A549 (cell line): ENCODE measurements at regions not wholly inside any gene's neighbourhood (a gene's known extent, or its start where the extent isn't known, plus 50 kb on each side); places are given as distances from the start of the nearest gene placed in this dataset.

Source experiments
- ATAC-seq, 2 experiments: fragments of 200-7000 bp in 1 of 2; fragments of >200 bp in 1 of 2; cut with Nextera tagmentation in 1 of 2; cut with Tn5 transposase in 1 of 2; 3 replicates each; pipeline versions ENCODE4 v1.8.0 to v1.9.1; 2018 to 2020; ENCODE audit warnings: mild to moderate bottlenecking in 1 of 2, moderate library complexity in 1 of 2
- CTCF ChIA-PET: fragments of 300-600 bp; sonication (Branson Sonifier 250); formaldehyde crosslinking; extraction: SDS; loops from one replicate; lab custom pipeline; 2021; ENCODE audit warnings: antibody characterized with exemption, inconsistent platforms; lab: Yijun Ruan, JAX
- POLR2A ChIA-PET: fragments of 350-600 bp; formaldehyde crosslinking; extraction: SDS; loops from one replicate; lab custom pipeline; 2021; ENCODE audit warnings: antibody characterized with exemption, inconsistent platforms; lab: Yijun Ruan, JAX
- DNase-seq, 2 experiments: peaks; one replicate each; pipeline versions ENCODE4 v3.0.0 to v3.0.0-alpha.2; 2011 to 2016; ENCODE audit warnings: low read depth in 1 of 2, low spot score in 1 of 2
- FAIRE-seq: peaks from 2 replicates; lab custom pipeline; 2011; peaks lifted over from hg19 to GRCh38; lab: Jason Lieb, UNC
- H3K27ac ChIP-seq, 2 experiments: fragments of >200 bp; sonication (Bioruptor Twin); formaldehyde crosslinking; 3 replicates each; pipeline ENCODE4 v1.5.1; 2016 to 2017
- H3K4me1 ChIP-seq: fragments of >200 bp; sonication (Bioruptor Twin); formaldehyde crosslinking; 3 replicates; pipeline ENCODE4 v1.6.1; 2016
- H3K4me2 ChIP-seq: fragments of >200 bp; sonication (Bioruptor Twin); formaldehyde crosslinking; 3 replicates; pipeline ENCODE4 v1.6.1; 2016
- H3K4me3 ChIP-seq: fragments of >200 bp; sonication (Bioruptor Twin); formaldehyde crosslinking; 3 replicates; pipeline ENCODE4 v1.5.1; 2016
- H3K9me3 ChIP-seq: fragments of >200 bp; sonication (Bioruptor Twin); formaldehyde crosslinking; 3 replicates; pipeline ENCODE4 v1.6.1; 2016
- ATOH8 ChIP-seq: fragments of 250-450 bp; sonication (Bioruptor Pico); IDR thresholded peaks from 2 replicates; pipeline ENCODE4 v1.5.0; 2020; ENCODE audit warnings: low read depth, mild to moderate bottlenecking, moderate library complexity
- BCL3 ChIP-seq: fragments of >200 bp; sonication (Bioruptor Twin); formaldehyde crosslinking; IDR thresholded peaks from 3 replicates; pipeline ENCODE4 v1.6.1; 2016
- BHLHE40 ChIP-seq: IDR thresholded peaks from 2 replicates; pipeline ENCODE4 v1.6.1; 2012; ENCODE audit warnings: low read depth, low read length, inconsistent platforms
- CBX8 ChIP-seq: fragments of 200-600 bp; sonication (generic); IDR thresholded peaks from 2 replicates; pipeline ENCODE4 v1.6.1; 2016
- CHD2 ChIP-seq: fragments of 150-350 bp; IDR thresholded peaks from 2 replicates; pipeline ENCODE4 v1.6.1; 2014; ENCODE audit warnings: low read length; ENCODE audit not compliant: partially characterized antibody
- CHD4 ChIP-seq: fragments of 200-600 bp; sonication (generic); IDR thresholded peaks from 2 replicates; pipeline ENCODE4 v1.6.1; 2016; ENCODE audit warnings: antibody characterized with exemption, mild to moderate bottlenecking, borderline replicate concordance
- EHF ChIP-seq: fragments of 250-450 bp; sonication (Bioruptor Pico); IDR thresholded peaks from 2 replicates; pipeline ENCODE4 v1.5.0; 2020; ENCODE audit warnings: mild to moderate bottlenecking
- EP300 ChIP-seq, 2 experiments: fragments of >200 bp; sonication (Bioruptor Twin); formaldehyde crosslinking; IDR thresholded peaks; 2 replicates in 1 of 2; 3 replicates in 1 of 2; pipeline ENCODE4 v1.6.1; 2016 to 2017
- FOSB ChIP-seq: fragments of 250-450 bp; sonication (Bioruptor Pico); IDR thresholded peaks from 2 replicates; pipeline ENCODE4 v1.5.0; 2020; ENCODE audit warnings: mild to moderate bottlenecking, moderate library complexity
- HDAC2 ChIP-seq: fragments of 200-600 bp; sonication (generic); IDR thresholded peaks from 2 replicates; pipeline ENCODE4 v1.6.1; 2016
- HEYL ChIP-seq: fragments of 250-450 bp; sonication (Bioruptor Pico); IDR thresholded peaks from 2 replicates; pipeline ENCODE4 v1.8.0; 2021; ENCODE audit warnings: mild to moderate bottlenecking, moderate library complexity
- HOXA7 ChIP-seq: fragments of 250-450 bp; sonication (Bioruptor Pico); IDR thresholded peaks from 2 replicates; pipeline ENCODE4 v1.5.0; 2020; ENCODE audit warnings: mild to moderate bottlenecking, moderate library complexity
- HOXB5 ChIP-seq: fragments of 250-450 bp; sonication (Bioruptor Pico); IDR thresholded peaks from 2 replicates; pipeline ENCODE4 v1.5.0; 2020; ENCODE audit warnings: mild to moderate bottlenecking, moderate library complexity
- JUNB ChIP-seq: fragments of >200 bp; sonication (Bioruptor Twin); formaldehyde crosslinking; IDR thresholded peaks from 2 replicates; pipeline ENCODE4 v1.6.1; 2016
- KDM1A ChIP-seq: fragments of 200-600 bp; sonication (generic); IDR thresholded peaks from 2 replicates; pipeline ENCODE4 v1.6.1; 2016; ENCODE audit warnings: low read depth, mild to moderate bottlenecking
- MAX ChIP-seq: IDR thresholded peaks from 2 replicates; pipeline ENCODE4 v1.6.1; 2012
- MAZ ChIP-seq: fragments of 150-350 bp; IDR thresholded peaks from 2 replicates; pipeline ENCODE4 v1.6.1; 2014; ENCODE audit warnings: antibody characterized with exemption, low read depth, low read length, borderline replicate concordance
- NPAS2 ChIP-seq: fragments of 250-450 bp; sonication (Bioruptor Pico); IDR thresholded peaks from 2 replicates; pipeline ENCODE4 v1.8.0; 2022; ENCODE audit warnings: mild to moderate bottlenecking, moderate library complexity, borderline replicate concordance
- NR3C1 ChIP-seq: fragments of >200 bp; sonication (Bioruptor Twin); formaldehyde crosslinking; IDR thresholded peaks from 3 replicates; pipeline ENCODE4 v1.6.1; 2017
- PHF8 ChIP-seq: fragments of 200-600 bp; sonication (generic); IDR thresholded peaks from 2 replicates; pipeline ENCODE4 v1.6.1; 2016; ENCODE audit warnings: low read depth, mild to moderate bottlenecking, antibody characterized with exemption, moderate library complexity, borderline replicate concordance
- POLR2A ChIP-seq: IDR thresholded peaks from 2 replicates; pipeline ENCODE4 v1.6.1; 2012; ENCODE audit warnings: mild to moderate bottlenecking, low read length
- TFCP2L1 ChIP-seq: fragments of 250-450 bp; sonication (Bioruptor Pico); IDR thresholded peaks from 2 replicates; pipeline ENCODE4 v1.5.0; 2021; ENCODE audit warnings: mild to moderate bottlenecking
- ZC3H11A ChIP-seq: fragments of 450-650 bp; IDR thresholded peaks from 2 replicates; pipeline ENCODE4 v1.6.1; 2014; ENCODE audit warnings: antibody characterized with exemption, mild to moderate bottlenecking
- ZFP36 ChIP-seq: fragments of 450-650 bp; IDR thresholded peaks from 2 replicates; pipeline ENCODE4 v1.6.1; 2014; ENCODE audit warnings: borderline replicate concordance; ENCODE audit not compliant: partially characterized antibody
- ZNF302 ChIP-seq: fragments of 250-450 bp; sonication (Bioruptor Pico); IDR thresholded peaks from 2 replicates; pipeline ENCODE4 v1.9.0; 2021; ENCODE audit warnings: inconsistent platforms, mild to moderate bottlenecking, moderate library complexity
- ZSCAN20 ChIP-seq: fragments of 250-450 bp; sonication (Bioruptor Pico); IDR thresholded peaks from 2 replicates; pipeline ENCODE4 v1.8.0; 2022; ENCODE audit warnings: mild to moderate bottlenecking, moderate library complexity
- WGBS: methylation state at CpG from one replicate; pipeline ENCODE4 v1.1.6; 2017; ENCODE audit errors: missing lambda C conversion rate; 5-methylcytosine and 5-hydroxymethylcytosine counted together
- TF ChIP-seq, protein P1 (sequence below): fragments of >200 bp; sonication (Bioruptor Twin); formaldehyde crosslinking; IDR thresholded peaks from 2 replicates; pipeline ENCODE4 v1.6.1; 2016
- TF ChIP-seq, protein P2 (sequence below): fragments of 250-450 bp; sonication (Bioruptor Pico); IDR thresholded peaks from 2 replicates; pipeline ENCODE4 v1.5.0; 2021; ENCODE audit warnings: mild to moderate bottlenecking, moderate library complexity, borderline replicate concordance

DNA sequence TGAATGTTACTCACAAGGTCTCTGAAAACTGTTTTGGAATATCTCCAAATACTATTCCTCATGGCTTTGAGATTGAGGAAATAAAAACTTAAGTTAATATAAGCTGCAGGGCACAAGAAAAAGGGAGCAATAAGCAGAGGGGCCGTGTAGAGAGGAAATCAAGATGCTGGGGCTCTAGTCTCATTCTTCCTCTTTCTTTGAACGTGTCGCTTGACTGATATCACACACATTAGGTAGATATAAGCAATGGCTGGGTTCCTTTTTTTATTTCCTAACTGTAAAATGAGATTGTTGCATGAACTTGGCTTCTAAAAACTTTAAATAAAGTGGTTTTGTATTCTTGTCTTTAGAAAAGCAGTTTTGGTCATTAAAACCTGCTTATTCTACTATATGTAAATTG is 326.7 kb upstream of the ROPN1 start:
- POLR2A ChIA-PET, result no interaction called here
- 59% methylated on average over 3 of the region's 3 CpGs for WGBS
- CTCF ChIA-PET, result interaction anchor here (1.0 to 2.3 kb wide), 4 partner anchors 8 to 149 kb away, joined by 3 to 8 read pairs (median 6); no protein-coding TSS in a partner anchor

DNA sequence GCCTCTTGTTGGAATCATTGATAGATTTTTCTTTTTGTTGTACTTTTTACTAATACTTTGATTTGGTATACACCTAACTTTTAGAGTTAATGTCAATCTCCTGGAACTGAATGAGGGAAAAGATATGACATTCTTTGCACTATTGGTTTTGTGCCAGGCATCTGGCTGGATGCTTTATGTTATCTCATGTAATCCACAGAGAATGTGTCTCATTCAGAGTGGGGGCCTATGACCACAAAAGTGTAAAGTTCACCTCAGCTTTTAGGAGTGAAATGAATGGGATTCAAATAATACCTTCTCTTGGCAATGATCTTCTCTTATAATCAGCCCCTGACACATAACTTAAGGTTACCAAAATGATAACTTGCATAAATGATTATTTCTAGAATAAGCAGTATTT is 329.1 kb upstream of the ROPN1 start:
- Histone ChIP-seq H3K4me2 (no peak overlapping the region), H3K27ac (no peak overlapping the region), H3K9me3 (no peaks in the 10 kb centered on the region), H3K4me3 (no peak overlapping the region), H3K4me1 (no peaks in the 10 kb centered on the region)
- ATAC-seq, result no peak
- POLR2A ChIA-PET, result no interaction called here
- FAIRE-seq, result no peak
- TF ChIP-seq NR3C1 (no peak), HDAC2 (no peak), CHD4 (no peak), HOXA7 (CRISPR knock-in tag) (no peak), EHF (CRISPR knock-in tag) (no peak), HOXB5 (CRISPR knock-in tag) (no peak), NPAS2 (CRISPR knock-in tag) (no peak), CHD2 (no peak), MAX (no peak), MAZ (no peak)
- TF ChIP-seq, protein P1, sequence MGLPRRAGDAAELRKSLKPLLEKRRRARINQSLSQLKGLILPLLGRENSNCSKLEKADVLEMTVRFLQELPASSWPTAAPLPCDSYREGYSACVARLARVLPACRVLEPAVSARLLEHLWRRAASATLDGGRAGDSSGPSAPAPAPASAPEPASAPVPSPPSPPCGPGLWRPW, result no peak
- TF ChIP-seq, protein P2, sequence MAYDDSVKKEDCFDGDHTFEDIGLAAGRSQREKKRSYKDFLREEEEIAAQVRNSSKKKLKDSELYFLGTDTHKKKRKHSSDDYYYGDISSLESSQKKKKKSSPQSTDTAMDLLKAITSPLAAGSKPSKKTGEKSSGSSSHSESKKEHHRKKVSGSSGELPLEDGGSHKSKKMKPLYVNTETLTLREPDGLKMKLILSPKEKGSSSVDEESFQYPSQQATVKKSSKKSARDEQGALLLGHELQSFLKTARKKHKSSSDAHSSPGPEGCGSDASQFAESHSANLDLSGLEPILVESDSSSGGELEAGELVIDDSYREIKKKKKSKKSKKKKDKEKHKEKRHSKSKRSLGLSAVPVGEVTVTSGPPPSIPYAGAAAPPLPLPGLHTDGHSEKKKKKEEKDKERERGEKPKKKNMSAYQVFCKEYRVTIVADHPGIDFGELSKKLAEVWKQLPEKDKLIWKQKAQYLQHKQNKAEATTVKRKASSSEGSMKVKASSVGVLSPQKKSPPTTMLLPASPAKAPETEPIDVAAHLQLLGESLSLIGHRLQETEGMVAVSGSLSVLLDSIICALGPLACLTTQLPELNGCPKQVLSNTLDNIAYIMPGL (CRISPR knock-in tag), result no peak
- DNase-seq, result no peak
- CTCF ChIA-PET, result no interaction called here

More for the DNA sequence above, 326.7 kb upstream of the ROPN1 start:
- Histone ChIP-seq H3K4me1 (peaks cover 7% of the 10 kb centered on the region; the same call in 1 of the 3 replicates), H3K4me2 (no peak overlapping the region), H3K4me3 (no peak overlapping the region), H3K27ac (no peak overlapping the region), H3K9me3 (no peaks in the 10 kb centered on the region)
- no peak for ATAC-seq
- no peak for DNase-seq
- TF ChIP-seq PHF8 (no peak), ZSCAN20 (no peak), POLR2A (no peak), BHLHE40 (no peak), ATOH8 (no peak)
- no peak for FAIRE-seq

DNA sequence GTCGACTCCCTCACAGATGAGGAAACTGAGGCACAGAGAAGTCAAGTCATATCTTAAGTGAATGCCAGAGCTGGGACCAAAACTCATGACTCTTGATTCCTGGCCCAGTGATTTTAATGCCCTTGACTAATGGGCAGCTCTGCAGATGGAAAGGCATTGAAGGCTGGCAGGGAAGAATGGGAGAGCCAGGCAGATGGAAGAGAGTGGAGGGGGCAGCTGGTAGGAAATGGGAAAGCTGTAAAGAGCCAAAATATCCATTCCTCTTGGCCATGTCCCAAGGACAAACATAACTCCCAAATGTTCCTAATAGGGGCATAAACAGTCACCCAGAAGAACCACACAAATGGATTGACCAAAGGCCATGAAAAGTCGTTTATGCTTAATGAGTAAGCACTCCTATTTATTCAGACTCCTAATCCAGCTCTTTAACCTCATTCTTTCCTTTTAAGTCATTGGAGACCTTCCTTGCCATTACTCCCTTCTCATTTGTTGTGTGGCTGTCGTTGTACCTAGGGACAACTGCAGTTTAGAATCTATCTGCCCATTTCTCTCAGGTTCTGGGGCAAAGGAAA is 330.5 kb upstream of the ROPN1 start:
- Histone ChIP-seq H3K9me3 (no peaks in the 10 kb centered on the region), H3K27ac (no peak overlapping the region)
- WGBS, result 1% methylated on average over 3 of the region's 3 CpGs
- DNase-seq, result no peak
- no peak for TF ChIP-seq JUNB
- TF ChIP-seq EHF (CRISPR knock-in tag), result no peak
- no peak for TF ChIP-seq BCL3
- TF ChIP-seq FOSB (CRISPR knock-in tag), result no peak
- TF ChIP-seq KDM1A, result no peak
- no peak for TF ChIP-seq ZC3H11A
- no peak for TF ChIP-seq NR3C1
- TF ChIP-seq ZFP36, result no peak
- TF ChIP-seq EP300 (IDR thresholded peaks at IDR 0.05), result no peak
- TF ChIP-seq HOXB5 (CRISPR knock-in tag), result no peak
- no peak for TF ChIP-seq CBX8
- no peak for TF ChIP-seq ZNF302 (CRISPR knock-in tag)
- TF ChIP-seq HEYL (CRISPR knock-in tag), result no peak
- TF ChIP-seq TFCP2L1 (CRISPR knock-in tag), result no peak
- TF ChIP-seq, all 56 proteins: peak for 0
- Histone ChIP-seq H3K4me2 (no peak overlapping the region), H3K4me3 (no peak overlapping the region), H3K4me1 (no peaks in the 10 kb centered on the region)
- ChIA-PET CTCF (no interaction called here), POLR2A (no interaction called here)
- FAIRE-seq, result no peak
- ATAC-seq, result no peak
